NCI-H748 (cell line): ENCODE measurements at regions not wholly inside any gene's neighbourhood (a gene's known extent, or its start where the extent isn't known, plus 50 kb on each side); places are given as distances from the start of the nearest gene placed in this dataset.
"Not testable (repeated sequence)": the region's sequence is repeated elsewhere in the genome, so short reads cannot be mapped to it uniquely, and the experiment has no call there.

Experiments
- DNase-seq: peaks from one replicate; lab custom pipeline; 2025; ENCODE audit not compliant: unreplicated experiment; lab: John Stamatoyannopoulos, UW

DNA sequence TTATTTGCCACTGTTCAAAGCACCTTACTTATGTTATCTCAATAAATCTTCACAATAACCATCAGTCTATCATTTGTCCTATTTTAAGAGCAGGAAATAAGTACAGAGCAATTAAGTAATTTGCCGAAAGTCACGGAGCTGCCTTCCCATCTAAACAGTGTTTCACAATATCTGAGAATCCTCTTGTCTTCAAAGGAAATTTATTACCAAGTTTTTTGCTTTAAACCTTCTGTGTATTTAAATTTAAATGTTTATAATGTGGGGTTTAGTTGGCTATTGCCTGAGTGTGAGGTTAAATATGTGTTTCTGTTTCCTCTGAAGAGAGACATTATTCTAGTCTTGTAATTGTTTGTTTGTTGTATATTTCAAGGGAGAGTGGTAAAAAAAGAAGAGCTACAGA, 633.1 kb downstream of the EFNB2 start:
- DNase-seq: peak; percentile 77

- DNase-seq: no peak
These were observed 637.9 kb downstream of the EFNB2 start for GRCh38 chr13:105897575-105897974.

GRCh38 chr13:105894697-105895096, 640.8 kb downstream of the EFNB2 start:
- DNase-seq: no peak

DNA sequence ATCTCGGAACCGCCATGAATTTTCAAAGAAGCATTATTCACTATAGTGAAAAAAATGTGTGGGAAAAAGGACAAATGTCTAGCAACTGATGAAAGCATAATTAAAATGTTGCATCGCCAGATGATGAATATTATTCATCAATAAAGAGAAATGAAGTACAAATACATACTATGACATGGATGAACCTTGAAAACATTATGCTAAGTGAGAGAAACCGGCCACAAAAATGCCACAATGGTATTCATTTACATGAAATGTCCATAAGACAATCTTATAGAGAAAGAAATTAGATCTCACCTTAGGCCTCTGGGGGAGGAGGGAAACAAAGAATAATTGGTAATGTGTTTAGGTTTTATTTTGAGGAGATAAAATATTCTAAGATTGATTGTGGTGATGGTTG, 645.0 kb downstream of the EFNB2 start:
- DNase-seq: no peak

- peak; percentile 12 for DNase-seq
These were observed 657.3 kb downstream of the EFNB2 start for GRCh38 chr13:105878119-105878700.

GRCh38 chr13:105874814-105875213, 660.6 kb downstream of the EFNB2 start:
- DNase-seq: no peak

DNA sequence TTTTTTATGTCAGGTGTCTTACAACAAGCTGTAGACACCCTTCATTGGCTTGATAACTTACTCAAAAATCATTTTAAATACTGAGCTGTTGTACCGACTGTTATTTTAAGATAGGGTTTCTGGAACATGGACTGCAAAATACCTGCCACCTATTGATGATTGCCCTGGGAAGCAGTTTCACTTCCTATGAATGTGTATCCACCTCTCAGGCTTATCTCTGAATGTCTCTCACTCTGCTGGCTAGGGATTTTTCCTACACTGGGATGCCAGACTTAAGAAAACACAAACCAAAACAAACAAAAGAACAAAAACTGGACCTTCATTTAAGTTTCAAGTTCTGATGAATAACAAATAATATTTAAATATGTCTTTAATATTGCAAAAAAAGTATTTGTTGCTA, 663.7 kb downstream of the EFNB2 start:
- no peak for DNase-seq

GRCh38 chr13:105871326-105871725, 664.1 kb downstream of the EFNB2 start:
- no peak for DNase-seq

DNA sequence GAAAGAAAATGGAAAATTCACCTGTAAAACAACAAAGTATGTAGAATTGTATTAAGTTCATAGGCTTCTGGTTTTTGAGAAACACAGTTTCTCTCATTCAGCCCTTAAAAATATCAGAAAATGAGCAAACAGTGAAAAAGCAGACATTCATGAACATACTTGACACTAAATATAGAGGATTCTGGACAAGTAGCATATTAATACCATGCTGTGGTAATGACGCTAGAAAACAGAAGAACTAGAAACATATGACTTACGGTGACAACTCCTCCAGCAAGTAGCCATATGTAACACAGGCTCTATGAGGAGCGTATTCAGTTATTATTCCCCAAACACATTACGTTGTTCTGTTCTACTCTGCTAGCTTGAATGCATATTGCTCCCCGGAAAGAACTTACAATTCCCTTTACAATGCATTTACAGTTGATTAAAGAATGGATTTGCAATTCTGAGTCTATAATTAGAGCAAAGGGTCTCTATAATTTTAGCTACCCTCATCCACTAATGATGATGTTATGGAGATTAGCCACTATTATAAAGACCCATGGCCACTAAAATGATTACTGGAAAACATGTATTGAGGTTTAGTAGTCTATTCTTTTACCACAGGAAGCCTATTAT, 672.1 kb downstream of the EFNB2 start:
- peak; percentile 7 for DNase-seq

DNA sequence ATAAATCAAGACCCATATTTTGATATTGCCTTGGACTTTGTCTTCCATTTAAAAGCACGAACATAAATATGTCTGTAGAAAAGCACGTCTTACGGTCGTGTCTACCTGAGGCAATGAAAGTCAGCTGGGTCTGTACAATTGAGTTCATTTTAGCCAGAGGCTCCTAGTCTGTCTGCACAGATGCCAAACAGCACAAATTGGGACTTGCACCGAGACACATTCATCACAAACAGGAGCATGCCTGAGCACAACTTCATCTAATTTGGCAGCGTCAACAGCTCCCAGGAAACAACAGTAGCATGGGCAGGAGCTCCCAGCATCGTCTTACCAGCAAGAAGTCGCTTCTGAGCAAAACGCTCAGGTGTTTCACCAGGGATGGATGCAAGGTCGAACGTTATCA, 687.0 kb downstream of the EFNB2 start:
- peak; percentile 24 for DNase-seq

DNA sequence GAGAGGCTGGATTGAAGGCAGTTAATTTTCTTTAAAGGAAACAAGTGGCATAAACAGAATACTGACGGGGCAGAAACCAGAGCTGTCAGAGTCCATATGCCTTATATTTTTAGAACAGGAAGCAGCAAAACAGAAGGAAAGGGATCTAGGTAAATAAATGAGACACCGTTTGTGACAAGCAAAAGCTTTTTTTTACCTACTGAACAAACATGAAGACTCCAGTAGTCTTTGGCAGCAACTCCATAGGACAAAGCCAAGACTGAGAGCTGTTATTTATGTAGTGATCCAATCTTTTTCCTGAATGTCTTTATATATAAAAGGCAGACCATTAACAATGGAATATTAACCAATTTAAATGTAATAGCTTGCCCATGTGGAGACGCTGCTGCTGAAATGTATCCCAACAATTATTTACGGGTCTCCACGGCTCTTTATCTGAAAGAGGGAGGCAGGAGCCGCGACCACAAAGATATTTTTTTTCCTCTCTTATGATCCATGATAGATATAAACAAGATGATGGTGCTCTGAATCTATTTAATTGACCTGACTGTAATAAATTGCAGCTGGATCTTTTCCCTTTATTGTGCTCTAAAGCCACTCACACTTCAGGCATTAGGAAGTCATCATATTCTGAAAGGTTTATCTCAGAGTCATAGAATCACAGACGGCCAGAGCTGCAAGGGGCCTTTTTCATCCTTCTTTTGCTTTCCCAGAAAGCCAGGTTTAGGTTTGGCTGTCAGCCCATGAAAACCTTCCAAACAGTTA, 687.8 kb downstream of the EFNB2 start:
- peak; percentile 80 for DNase-seq

DNA sequence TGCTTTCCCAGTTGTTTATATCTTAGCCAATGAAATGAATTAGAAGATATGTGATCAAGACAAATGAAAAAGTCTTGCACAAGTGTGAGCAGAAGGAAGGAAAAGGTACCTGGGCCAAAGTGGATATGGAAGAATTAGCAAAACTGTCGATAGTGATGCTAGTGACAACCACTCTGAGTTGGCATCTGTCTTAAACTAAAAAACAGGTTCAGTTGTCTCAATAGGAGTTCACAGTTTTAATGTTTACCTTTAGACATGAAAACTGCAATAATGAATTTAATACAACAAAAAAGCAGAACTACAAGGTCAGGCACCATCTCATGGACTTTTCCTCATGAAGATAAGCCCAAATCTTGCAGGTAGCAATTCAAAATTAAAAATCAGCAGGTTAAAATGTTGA, 688.5 kb downstream of the EFNB2 start:
- DNase-seq: no peak

GRCh38 chr13:105841286-105841685, 694.2 kb downstream of the EFNB2 start:
- DNase-seq: no peak

- no peak for DNase-seq
These were observed 697.2 kb downstream of the EFNB2 start for GRCh38 chr13:105838231-105838630.

DNA sequence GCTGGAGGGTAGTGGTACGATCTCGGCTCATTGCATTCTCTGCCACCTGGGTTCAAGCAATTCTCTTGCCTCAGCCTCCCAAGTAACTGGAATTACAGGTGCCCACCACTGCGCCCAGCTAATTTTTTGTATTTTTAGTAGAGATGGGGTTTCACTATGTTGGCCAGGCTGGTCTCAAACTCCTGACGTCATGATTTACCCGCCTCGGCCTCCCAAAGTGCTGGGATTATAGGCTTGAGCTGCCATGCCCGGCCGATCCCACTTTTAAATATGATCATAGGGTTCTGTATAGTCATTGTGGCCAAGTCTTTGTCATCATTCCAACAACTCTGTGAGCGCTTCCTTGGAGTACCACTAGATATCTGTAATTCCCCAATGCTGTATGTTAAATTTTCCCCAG, 698.2 kb downstream of the EFNB2 start:
- DNase-seq: not testable (repeated sequence)

DNA sequence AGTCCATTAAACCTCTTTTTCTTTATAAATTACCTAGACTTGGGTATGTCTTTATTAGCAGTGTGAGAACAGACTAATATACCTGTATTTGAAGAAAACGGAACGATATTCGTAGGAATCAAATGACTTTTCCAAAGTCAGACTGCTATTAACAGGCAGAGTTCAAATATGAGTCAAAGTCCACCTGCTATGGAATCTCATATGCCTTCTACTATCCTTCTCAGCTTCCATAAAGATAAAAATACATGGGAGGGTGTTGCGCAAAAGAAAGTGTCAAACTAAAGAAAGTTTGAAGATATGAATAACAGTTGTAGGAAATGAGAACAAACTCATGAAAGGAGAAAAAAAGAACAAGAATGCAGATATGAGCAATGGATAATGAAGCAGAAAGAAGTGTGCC, 704.6 kb downstream of the EFNB2 start:
- no peak for DNase-seq

- no peak for DNase-seq
These were observed 708.2 kb downstream of the EFNB2 start for GRCh38 chr13:105827111-105827809.

- no peak for DNase-seq
These were observed 710.4 kb downstream of the EFNB2 start for GRCh38 chr13:105825071-105825470.

DNA sequence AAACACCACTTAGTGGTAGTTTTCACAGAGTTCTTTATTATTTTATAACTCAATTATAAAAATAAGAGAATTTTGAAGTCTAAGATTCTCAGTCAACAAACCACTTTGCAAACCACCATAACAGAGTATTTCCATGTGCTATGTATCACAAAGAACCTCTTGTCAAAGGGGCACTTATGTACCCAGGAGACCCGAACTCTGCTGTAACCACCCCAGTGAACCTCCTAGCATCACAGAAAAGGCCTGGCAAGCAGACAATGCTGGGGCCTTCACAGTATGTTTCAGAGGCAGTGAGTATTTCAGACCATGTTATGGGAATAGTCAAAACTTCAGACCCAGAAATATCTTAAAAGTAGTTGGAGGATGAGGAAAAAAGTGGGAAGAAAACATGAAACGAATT, 714.1 kb downstream of the EFNB2 start:
- DNase-seq: no peak

DNA sequence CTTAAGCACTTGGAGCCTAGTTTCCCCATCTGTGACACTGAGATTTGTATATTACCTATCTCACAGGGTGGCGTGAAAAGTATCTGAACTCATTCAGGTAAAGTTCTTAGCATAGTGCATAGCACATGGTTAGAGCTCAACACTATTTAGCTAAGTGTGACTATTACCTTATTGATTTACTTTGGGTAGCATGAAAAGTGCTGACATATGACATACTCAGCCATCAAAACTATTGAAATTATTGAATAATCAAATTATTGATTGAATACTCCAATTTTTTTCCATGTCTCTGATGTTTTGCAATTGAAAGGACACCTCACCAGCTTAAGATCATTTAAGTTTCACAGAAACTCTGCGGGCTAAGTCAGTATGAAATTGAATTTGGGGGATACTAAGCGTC, 715.0 kb downstream of the EFNB2 start:
- no peak for DNase-seq

DNA sequence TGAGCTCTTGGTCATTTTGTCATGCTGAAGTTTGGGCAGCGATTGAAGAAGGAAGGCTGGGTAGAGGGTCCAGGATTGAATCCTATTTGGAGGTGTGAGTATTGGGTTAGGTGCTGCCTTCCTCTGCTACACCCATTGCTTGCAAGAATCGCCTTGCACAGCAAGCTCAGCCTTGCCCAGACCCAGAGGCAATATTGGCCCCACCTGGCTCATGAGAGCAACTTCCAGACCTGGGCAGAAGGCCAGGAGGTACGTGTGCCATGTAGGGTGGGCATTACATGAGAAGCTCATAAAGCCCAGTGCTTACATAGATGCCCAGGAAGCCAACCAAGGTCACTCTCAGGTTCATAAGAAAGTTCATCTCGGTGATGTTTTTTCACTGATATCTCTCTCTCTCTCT, 718.0 kb downstream of the EFNB2 start:
- DNase-seq: no peak

DNA sequence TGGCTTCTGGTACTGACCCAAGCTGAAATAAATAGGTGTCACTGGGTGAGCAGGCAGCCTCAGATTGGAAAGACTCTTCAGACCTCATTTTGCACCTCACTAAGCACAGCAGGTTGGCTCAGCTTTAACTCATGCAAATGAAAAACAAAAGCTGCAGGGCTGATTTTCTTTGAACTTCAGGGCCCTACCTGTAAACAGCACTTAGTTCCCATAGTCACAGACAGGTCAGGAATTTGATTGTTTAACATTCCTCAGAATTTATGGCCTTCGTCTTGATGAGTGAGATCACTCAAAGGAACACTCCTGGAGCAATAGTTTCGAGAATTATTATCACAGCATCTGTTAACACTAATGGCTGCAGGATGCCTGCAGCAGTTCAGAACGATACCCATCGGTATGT, 718.5 kb downstream of the EFNB2 start:
- DNase-seq: no peak
